K562 (cell line): ENCODE measurements at regions not wholly inside any gene's neighbourhood (a gene's known extent, or its start where the extent isn't known, plus 50 kb on each side); places are given as distances from the start of the nearest gene placed in this dataset.
"Not testable (repeated sequence)": the region's sequence is repeated elsewhere in the genome, so short reads cannot be mapped to it uniquely, and the experiment has no call there.

Source experiments
- EP300 ChIP-seq: IDR thresholded peaks from 2 replicates; pipeline ENCODE4 v1.6.1; 2012; ENCODE audit warnings: low read length, improper control_type of control experiment
- EZH2 ChIP-seq: IDR thresholded peaks from 2 replicates; pipeline ENCODE4 v1.6.1; 2012; ENCODE audit warnings: low read depth, mild to moderate bottlenecking, inconsistent platforms, low read length, borderline replicate concordance
- HDAC2 ChIP-seq: fragments of 450-650 bp; IDR thresholded peaks from 2 replicates; pipeline ENCODE4 v1.6.1; 2016; ENCODE audit warnings: mild to moderate bottlenecking
- NEUROD1 ChIP-seq: fragments of 150-350 bp; IDR thresholded peaks from 2 replicates; pipeline ENCODE4 v1.6.1; 2014; ENCODE audit warnings: borderline replicate concordance, low read length, low read depth; ENCODE audit not compliant: partially characterized antibody
- SETDB1 ChIP-seq: IDR thresholded peaks from one replicate; pipeline ENCODE4 v1.6.1; 2012; ENCODE audit warnings: low read length, control low read depth, inconsistent platforms
- SMAD4 ChIP-seq: fragments of 250-450 bp; sonication (Bioruptor Pico); conservative IDR thresholded peaks from 2 replicates; pipeline ENCODE4 v1.8.0; 2021; ENCODE audit warnings: inconsistent platforms, mild to moderate bottlenecking, moderate library complexity
- U2AF2 ChIP-seq: fragments of 200-400 bp; formaldehyde crosslinking; optimal IDR thresholded peaks from 2 replicates; pipeline ENCODE3; 2017; ENCODE audit warnings: low read depth, mild to moderate bottlenecking, low read length
- ZNF347 ChIP-seq: fragments of 450-650 bp; formaldehyde crosslinking; IDR thresholded peaks from 2 replicates; pipeline ENCODE4 v1.4.0; 2020; ENCODE audit warnings: low read depth, mild to moderate bottlenecking, moderate library complexity
- TF ChIP-seq, protein P1 (sequence below): IDR thresholded peaks from 3 replicates; pipeline ENCODE4 v1.6.1; 2011; ENCODE audit warnings: borderline replicate concordance, mild to moderate bottlenecking; ENCODE audit not compliant: insufficient read length, insufficient read depth
- TF ChIP-seq, protein P2 (sequence below): sonication (generic); IDR thresholded peaks from 2 replicates; pipeline ENCODE4 v1.6.1; 2016
- TF ChIP-seq, protein P3 (sequence below): fragments of 250-450 bp; sonication (Bioruptor Pico); IDR thresholded peaks from 2 replicates; pipeline ENCODE4 v1.8.0; 2021; ENCODE audit warnings: borderline replicate concordance, mild to moderate bottlenecking, moderate library complexity; ENCODE audit not compliant: poor library complexity, severe bottlenecking
- TF ChIP-seq, protein P4 (sequence below): fragments of 450-650 bp; formaldehyde crosslinking; IDR thresholded peaks from 2 replicates; pipeline ENCODE4 v1.4.0; 2022; ENCODE audit warnings: missing genetic modification characterization
- TF ChIP-seq, protein P5 (sequence below): sonication (generic); formaldehyde crosslinking; IDR thresholded peaks from 2 replicates; pipeline ENCODE4 v1.4.0; 2020; ENCODE audit warnings: mild to moderate bottlenecking, missing genetic modification reagents

DNA sequence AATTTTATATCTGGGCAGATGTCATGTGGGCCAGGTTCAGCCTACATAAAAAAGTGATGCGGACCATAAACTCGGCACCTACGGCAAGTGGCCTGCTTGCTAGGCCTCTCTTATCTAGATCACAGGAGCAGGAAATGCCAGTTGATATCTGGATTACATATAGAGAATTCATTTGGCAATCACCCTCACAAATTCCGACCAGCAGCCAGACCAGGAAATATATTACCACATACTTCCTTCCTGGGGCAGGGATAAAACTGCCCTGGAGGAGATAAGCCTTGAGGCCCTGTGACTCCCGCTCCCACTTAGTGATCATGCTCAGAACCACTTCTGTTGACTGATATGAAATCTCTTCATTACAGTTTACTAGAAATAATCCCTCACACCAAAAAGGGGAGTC lies 282.4 kb upstream of the FRG1 start:
- not testable (repeated sequence) for TF ChIP-seq EZH2; U2AF2; NEUROD1; SMAD4 (CRISPR knock-in tag); EP300; SETDB1; ZNF347 (CRISPR knock-in tag); HDAC2
- TF ChIP-seq, protein P1, sequence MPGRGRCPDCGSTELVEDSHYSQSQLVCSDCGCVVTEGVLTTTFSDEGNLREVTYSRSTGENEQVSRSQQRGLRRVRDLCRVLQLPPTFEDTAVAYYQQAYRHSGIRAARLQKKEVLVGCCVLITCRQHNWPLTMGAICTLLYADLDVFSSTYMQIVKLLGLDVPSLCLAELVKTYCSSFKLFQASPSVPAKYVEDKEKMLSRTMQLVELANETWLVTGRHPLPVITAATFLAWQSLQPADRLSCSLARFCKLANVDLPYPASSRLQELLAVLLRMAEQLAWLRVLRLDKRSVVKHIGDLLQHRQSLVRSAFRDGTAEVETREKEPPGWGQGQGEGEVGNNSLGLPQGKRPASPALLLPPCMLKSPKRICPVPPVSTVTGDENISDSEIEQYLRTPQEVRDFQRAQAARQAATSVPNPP: not testable (repeated sequence)
- TF ChIP-seq, protein P2, sequence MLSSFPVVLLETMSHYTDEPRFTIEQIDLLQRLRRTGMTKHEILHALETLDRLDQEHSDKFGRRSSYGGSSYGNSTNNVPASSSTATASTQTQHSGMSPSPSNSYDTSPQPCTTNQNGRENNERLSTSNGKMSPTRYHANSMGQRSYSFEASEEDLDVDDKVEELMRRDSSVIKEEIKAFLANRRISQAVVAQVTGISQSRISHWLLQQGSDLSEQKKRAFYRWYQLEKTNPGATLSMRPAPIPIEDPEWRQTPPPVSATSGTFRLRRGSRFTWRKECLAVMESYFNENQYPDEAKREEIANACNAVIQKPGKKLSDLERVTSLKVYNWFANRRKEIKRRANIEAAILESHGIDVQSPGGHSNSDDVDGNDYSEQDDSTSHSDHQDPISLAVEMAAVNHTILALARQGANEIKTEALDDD: not testable (repeated sequence)
- TF ChIP-seq, protein P3, sequence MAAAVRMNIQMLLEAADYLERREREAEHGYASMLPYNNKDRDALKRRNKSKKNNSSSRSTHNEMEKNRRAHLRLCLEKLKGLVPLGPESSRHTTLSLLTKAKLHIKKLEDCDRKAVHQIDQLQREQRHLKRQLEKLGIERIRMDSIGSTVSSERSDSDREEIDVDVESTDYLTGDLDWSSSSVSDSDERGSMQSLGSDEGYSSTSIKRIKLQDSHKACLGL: not testable (repeated sequence)
- TF ChIP-seq, protein P4, sequence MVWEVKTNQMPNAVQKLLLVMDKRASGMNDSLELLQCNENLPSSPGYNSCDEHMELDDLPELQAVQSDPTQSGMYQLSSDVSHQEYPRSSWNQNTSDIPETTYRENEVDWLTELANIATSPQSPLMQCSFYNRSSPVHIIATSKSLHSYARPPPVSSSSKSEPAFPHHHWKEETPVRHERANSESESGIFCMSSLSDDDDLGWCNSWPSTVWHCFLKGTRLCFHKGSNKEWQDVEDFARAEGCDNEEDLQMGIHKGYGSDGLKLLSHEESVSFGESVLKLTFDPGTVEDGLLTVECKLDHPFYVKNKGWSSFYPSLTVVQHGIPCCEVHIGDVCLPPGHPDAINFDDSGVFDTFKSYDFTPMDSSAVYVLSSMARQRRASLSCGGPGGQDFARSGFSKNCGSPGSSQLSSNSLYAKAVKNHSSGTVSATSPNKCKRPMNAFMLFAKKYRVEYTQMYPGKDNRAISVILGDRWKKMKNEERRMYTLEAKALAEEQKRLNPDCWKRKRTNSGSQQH: not testable (repeated sequence)
- TF ChIP-seq, protein P5, sequence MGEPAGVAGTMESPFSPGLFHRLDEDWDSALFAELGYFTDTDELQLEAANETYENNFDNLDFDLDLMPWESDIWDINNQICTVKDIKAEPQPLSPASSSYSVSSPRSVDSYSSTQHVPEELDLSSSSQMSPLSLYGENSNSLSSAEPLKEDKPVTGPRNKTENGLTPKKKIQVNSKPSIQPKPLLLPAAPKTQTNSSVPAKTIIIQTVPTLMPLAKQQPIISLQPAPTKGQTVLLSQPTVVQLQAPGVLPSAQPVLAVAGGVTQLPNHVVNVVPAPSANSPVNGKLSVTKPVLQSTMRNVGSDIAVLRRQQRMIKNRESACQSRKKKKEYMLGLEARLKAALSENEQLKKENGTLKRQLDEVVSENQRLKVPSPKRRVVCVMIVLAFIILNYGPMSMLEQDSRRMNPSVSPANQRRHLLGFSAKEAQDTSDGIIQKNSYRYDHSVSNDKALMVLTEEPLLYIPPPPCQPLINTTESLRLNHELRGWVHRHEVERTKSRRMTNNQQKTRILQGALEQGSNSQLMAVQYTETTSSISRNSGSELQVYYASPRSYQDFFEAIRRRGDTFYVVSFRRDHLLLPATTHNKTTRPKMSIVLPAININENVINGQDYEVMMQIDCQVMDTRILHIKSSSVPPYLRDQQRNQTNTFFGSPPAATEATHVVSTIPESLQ (CRISPR knock-in tag): not testable (repeated sequence)
